Breast epithelium (tissue), 4 donors: ENCODE measurements at regions not wholly inside any gene's neighbourhood (a gene's known extent, or its start where the extent isn't known, plus 50 kb on each side); places are given as distances from the start of the nearest gene placed in this dataset.

Experiments
- DNase-seq, 2 donors: peaks; one replicate each; pipeline ENCODE4 v3.0.0-alpha.2; 2019; ENCODE audit warnings: low spot score in 2 of 2
- H3K27ac ChIP-seq, 2 donors: fragments of 200-600 bp; sonication (generic) in 1 of 2; one replicate each; pipeline ENCODE4 v1.5.1; 2016 to 2019; ENCODE audit warnings: mild to moderate bottlenecking in 1 of 2
- H3K27me3 ChIP-seq, 2 donors: fragments of 200-600 bp; sonication (generic) in 1 of 2; one replicate each; pipeline versions ENCODE4 v1.5.1 to v1.6.0; 2017 to 2019; ENCODE audit warnings: control low read depth in 1 of 2, mild to moderate bottlenecking in 1 of 2
- H3K36me3 ChIP-seq: fragments of 200-600 bp; one replicate; pipeline ENCODE4 v1.5.1; 2019
- H3K4me1 ChIP-seq, 2 donors: fragments of 200-600 bp; sonication (generic); one replicate each; pipeline ENCODE4 v1.5.1; 2016 to 2019; ENCODE audit warnings: control low read depth in 1 of 2
- H3K4me3 ChIP-seq, 3 donors: fragments of 200-600 bp; sonication (generic); 1 replicate in 2 of 3; 2 replicates in 1 of 3; pipeline ENCODE4 v1.5.1; 2016 to 2019; ENCODE audit warnings: mild to moderate bottlenecking in 3 of 3, moderate library complexity in 2 of 3
- H3K9me3 ChIP-seq, 2 donors: fragments of 200-600 bp; sonication (generic) in 1 of 2; one replicate each; pipeline ENCODE4 v1.5.1; 2016 to 2019; ENCODE audit warnings: control low read depth in 1 of 2
- CTCF ChIP-seq, 3 donors: fragments of 450-650 bp; IDR thresholded peaks; one replicate each; pipeline ENCODE4 v1.5.1; 2016 to 2017; ENCODE audit warnings: antibody characterized with exemption in 3 of 3, mild to moderate bottlenecking in 3 of 3, moderate library complexity in 3 of 3
- POLR2A ChIP-seq: fragments of 450-650 bp; IDR thresholded peaks from one replicate; pipeline ENCODE4 v1.6.1; 2016; ENCODE audit warnings: antibody characterized with exemption, mild to moderate bottlenecking, moderate library complexity
- POLR2AphosphoS5 ChIP-seq, 3 donors: sonication (generic); formaldehyde crosslinking; IDR thresholded peaks; one replicate each; pipeline ENCODE4 v1.6.1; 2017; ENCODE audit warnings: antibody characterized with exemption in 3 of 3
- intact Hi-C: fragments of 100-400 bp; cut with DNase I; formaldehyde crosslinking; loops from one replicate; pipeline ENCODE4 v1.15.1; 2023; ENCODE audit warnings: low total_unique reads

GRCh38 chr9:102867488-102867887 lies 127.6 kb upstream of the CYLC2 start:
- Histone ChIP-seq H3K9me3 (no peaks in the 10 kb centered on the region), H3K4me3 (no peak overlapping the region), H3K4me1 (no peaks in the 10 kb centered on the region), H3K27me3 (no peaks in the 10 kb centered on the region), H3K27ac (no peak overlapping the region), H3K36me3 (no peaks in the 10 kb centered on the region)
- DNase-seq: no peak
- no peak for TF ChIP-seq CTCF (IDR thresholded peaks at IDR 0.05)
- no peak for TF ChIP-seq POLR2A
- no peak for TF ChIP-seq POLR2AphosphoS5 (IDR thresholded peaks at IDR 0.05)
- intact Hi-C loops: no loop called here

- Histone ChIP-seq H3K9me3 (no peaks in the 10 kb centered on the region), H3K4me1 (no peaks in the 10 kb centered on the region), H3K27me3 (no peaks in the 10 kb centered on the region), H3K4me3 (no peak overlapping the region), H3K36me3 (no peaks in the 10 kb centered on the region), H3K27ac (no peak overlapping the region)
- no peak for DNase-seq
- intact Hi-C loops: no loop called here
- TF ChIP-seq POLR2AphosphoS5 (IDR thresholded peaks at IDR 0.05) (no peak), CTCF (IDR thresholded peaks at IDR 0.05) (no peak), POLR2A (no peak)
Measured at GRCh38 chr9:102862478-102862877, 132.7 kb upstream of the CYLC2 start.

GRCh38 chr9:102855641-102856040 lies 139.5 kb upstream of the CYLC2 start:
- TF ChIP-seq POLR2AphosphoS5 (IDR thresholded peaks at IDR 0.05): no peak
- TF ChIP-seq CTCF (IDR thresholded peaks at IDR 0.05): no peak
- TF ChIP-seq POLR2A: no peak
- H3K27me3 ChIP-seq: no peaks in the 10 kb centered on the region
- H3K4me1 ChIP-seq: no peaks in the 10 kb centered on the region
- no peak overlapping the region for H3K27ac ChIP-seq
- no peak overlapping the region for H3K4me3 ChIP-seq
- intact Hi-C loops: no loop called here
- H3K36me3 ChIP-seq: no peaks in the 10 kb centered on the region
- H3K9me3 ChIP-seq: no peaks in the 10 kb centered on the region
- DNase-seq: no peak

DNA sequence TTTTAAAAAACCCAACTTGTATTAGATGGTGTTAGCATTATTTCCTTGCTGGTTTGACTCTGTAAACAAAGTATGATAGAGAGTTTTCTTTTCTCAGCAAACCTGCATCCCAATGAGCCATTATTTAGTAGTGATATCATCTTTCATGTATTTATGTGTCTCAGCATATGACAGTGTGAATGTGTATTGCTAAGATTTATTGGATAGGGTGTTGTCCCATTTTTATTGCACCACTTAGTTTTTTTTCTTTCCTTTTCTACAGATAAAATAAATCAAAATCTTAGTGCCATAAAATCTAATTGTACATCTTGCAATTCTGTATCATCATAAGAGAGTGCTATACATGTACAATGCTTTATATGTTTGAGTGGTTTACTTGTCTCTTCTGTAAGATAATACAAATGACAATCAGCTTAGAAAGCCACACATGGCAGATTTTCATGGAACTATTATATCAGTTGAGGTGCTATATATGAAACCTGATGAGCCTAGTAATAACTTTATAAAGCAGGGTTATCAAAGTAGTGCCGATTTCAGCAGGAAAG lies 149.2 kb upstream of the CYLC2 start:
- DNase-seq: no peak
- H3K4me3 ChIP-seq: no peak overlapping the region
- TF ChIP-seq CTCF (IDR thresholded peaks at IDR 0.05) (no peak), POLR2AphosphoS5 (IDR thresholded peaks at IDR 0.05) (no peak), POLR2A (no peak)
- intact Hi-C loops: no loop called here
- H3K9me3 ChIP-seq: no peaks in the 10 kb centered on the region
- H3K4me1 ChIP-seq: no peaks in the 10 kb centered on the region
- H3K27ac ChIP-seq: no peak overlapping the region
- no peaks in the 10 kb centered on the region for H3K27me3 ChIP-seq
- H3K36me3 ChIP-seq: no peaks in the 10 kb centered on the region

- TF ChIP-seq CTCF (IDR thresholded peaks at IDR 0.05) (no peak), POLR2A (no peak), POLR2AphosphoS5 (IDR thresholded peaks at IDR 0.05) (no peak)
- no peak overlapping the region for H3K4me3 ChIP-seq
- H3K27me3 ChIP-seq: no peaks in the 10 kb centered on the region
- no peaks in the 10 kb centered on the region for H3K9me3 ChIP-seq
- H3K36me3 ChIP-seq: no peaks in the 10 kb centered on the region
- no peaks in the 10 kb centered on the region for H3K4me1 ChIP-seq
- intact Hi-C loops: loop anchor here (5.0 kb wide), 1 partner anchor 287 kb away; no protein-coding TSS in a partner anchor
- no peak for DNase-seq
- no peak overlapping the region for H3K27ac ChIP-seq
Measured at GRCh38 chr9:102844716-102845115, 150.4 kb upstream of the CYLC2 start.
